Neuron (in vitro differentiated cells): ENCODE measurements at regions not wholly inside any gene's neighbourhood (a gene's known extent, or its start where the extent isn't known, plus 50 kb on each side); places are given as distances from the start of the nearest gene placed in this dataset.

ENCODE experiments used
- H2AFZ ChIP-seq: one replicate; pipeline ENCODE4 v1.6.1; 2013; ENCODE audit warnings: low read depth, mild to moderate bottlenecking, inconsistent platforms, low read length, moderate library complexity
- H3K27me3 ChIP-seq: one replicate; pipeline ENCODE4 v1.6.1; 2013; ENCODE audit warnings: low read length; ENCODE audit not compliant: insufficient read depth
- H3K36me3 ChIP-seq: one replicate; pipeline ENCODE4 v1.6.1; 2013; ENCODE audit warnings: low read length; ENCODE audit not compliant: insufficient read depth
- H3K4me1 ChIP-seq: one replicate; pipeline ENCODE4 v1.6.1; 2013; ENCODE audit warnings: low read length; ENCODE audit not compliant: insufficient read depth
- H3K4me3 ChIP-seq: 2 replicates; pipeline ENCODE4 v1.5.1; 2013; ENCODE audit warnings: mild to moderate bottlenecking, low read length, moderate library complexity
- H3K9me3 ChIP-seq: one replicate; pipeline ENCODE4 v1.6.1; 2013; ENCODE audit warnings: low read length

GRCh38 chr16:64784635-64785034 is 337.2 kb downstream of the CDH11 start:
- Histone ChIP-seq H3K36me3 (no peaks in the 10 kb centered on the region), H3K4me1 (no peaks in the 10 kb centered on the region), H3K9me3 (no peaks in the 10 kb centered on the region), H2AFZ (no peak overlapping the region), H3K4me3 (no peak overlapping the region), H3K27me3 (no peaks in the 10 kb centered on the region)

- Histone ChIP-seq H2AFZ (no peak overlapping the region), H3K4me3 (no peak overlapping the region), H3K9me3 (no peaks in the 10 kb centered on the region), H3K27me3 (no peaks in the 10 kb centered on the region), H3K4me1 (no peaks in the 10 kb centered on the region), H3K36me3 (no peaks in the 10 kb centered on the region)
These were observed 339.4 kb downstream of the CDH11 start for GRCh38 chr16:64782484-64782883.

- no peak overlapping the region for H3K4me3 ChIP-seq
- no peaks in the 10 kb centered on the region for H3K4me1 ChIP-seq
- H3K9me3 ChIP-seq: no peaks in the 10 kb centered on the region
- H3K36me3 ChIP-seq: no peaks in the 10 kb centered on the region
- no peaks in the 10 kb centered on the region for H3K27me3 ChIP-seq
- no peak overlapping the region for H2AFZ ChIP-seq
These were observed 341.4 kb downstream of the CDH11 start for GRCh38 chr16:64780445-64780844.

GRCh38 chr16:64778777-64779176 is 343.1 kb downstream of the CDH11 start:
- Histone ChIP-seq H3K36me3 (no peaks in the 10 kb centered on the region), H2AFZ (no peak overlapping the region), H3K4me1 (no peaks in the 10 kb centered on the region), H3K4me3 (no peak overlapping the region), H3K27me3 (no peaks in the 10 kb centered on the region), H3K9me3 (no peaks in the 10 kb centered on the region)

- no peaks in the 10 kb centered on the region for H3K27me3 ChIP-seq
- H3K9me3 ChIP-seq: no peaks in the 10 kb centered on the region
- no peaks in the 10 kb centered on the region for H3K36me3 ChIP-seq
- no peak overlapping the region for H3K4me3 ChIP-seq
- H3K4me1 ChIP-seq: no peaks in the 10 kb centered on the region
- no peak overlapping the region for H2AFZ ChIP-seq
These were observed 348.2 kb downstream of the CDH11 start for GRCh38 chr16:64773638-64774037.

GRCh38 chr16:64773184-64773583 is 348.7 kb downstream of the CDH11 start:
- Histone ChIP-seq H3K4me1 (no peaks in the 10 kb centered on the region), H3K36me3 (no peaks in the 10 kb centered on the region), H2AFZ (no peak overlapping the region), H3K9me3 (no peaks in the 10 kb centered on the region), H3K27me3 (no peaks in the 10 kb centered on the region), H3K4me3 (no peak overlapping the region)

GRCh38 chr16:64771273-64771672 is 350.6 kb downstream of the CDH11 start:
- no peak overlapping the region for H2AFZ ChIP-seq
- no peaks in the 10 kb centered on the region for H3K36me3 ChIP-seq
- H3K4me1 ChIP-seq: no peaks in the 10 kb centered on the region
- no peaks in the 10 kb centered on the region for H3K27me3 ChIP-seq
- no peak overlapping the region for H3K4me3 ChIP-seq
- no peaks in the 10 kb centered on the region for H3K9me3 ChIP-seq

GRCh38 chr16:64762211-64762610 is 359.7 kb downstream of the CDH11 start:
- Histone ChIP-seq H3K36me3 (no peaks in the 10 kb centered on the region), H3K4me3 (no peak overlapping the region), H3K27me3 (no peaks in the 10 kb centered on the region), H2AFZ (no peak overlapping the region), H3K9me3 (no peaks in the 10 kb centered on the region), H3K4me1 (peaks cover 4% of the 10 kb centered on the region)

GRCh38 chr16:64754279-64754678 is 367.6 kb downstream of the CDH11 start:
- H2AFZ ChIP-seq: no peak overlapping the region
- peaks cover 3% of the 10 kb centered on the region for H3K4me1 ChIP-seq
- H3K27me3 ChIP-seq: no peaks in the 10 kb centered on the region
- H3K4me3 ChIP-seq: no peak overlapping the region
- H3K36me3 ChIP-seq: no peaks in the 10 kb centered on the region
- no peaks in the 10 kb centered on the region for H3K9me3 ChIP-seq

GRCh38 chr16:64751906-64752305 is 370.0 kb downstream of the CDH11 start:
- H3K27me3 ChIP-seq: no peaks in the 10 kb centered on the region
- no peaks in the 10 kb centered on the region for H3K36me3 ChIP-seq
- no peak overlapping the region for H3K4me3 ChIP-seq
- no peaks in the 10 kb centered on the region for H3K9me3 ChIP-seq
- peaks cover 13% of the 10 kb centered on the region for H3K4me1 ChIP-seq
- no peak overlapping the region for H2AFZ ChIP-seq

GRCh38 chr16:64749346-64749745 is 372.5 kb downstream of the CDH11 start:
- no peaks in the 10 kb centered on the region for H3K36me3 ChIP-seq
- no peaks in the 10 kb centered on the region for H3K9me3 ChIP-seq
- no peak overlapping the region for H2AFZ ChIP-seq
- peaks cover 18% of the 10 kb centered on the region for H3K4me1 ChIP-seq
- H3K27me3 ChIP-seq: no peaks in the 10 kb centered on the region
- H3K4me3 ChIP-seq: no peak overlapping the region

- peaks cover 14% of the 10 kb centered on the region for H3K4me1 ChIP-seq
- no peaks in the 10 kb centered on the region for H3K36me3 ChIP-seq
- H3K27me3 ChIP-seq: no peaks in the 10 kb centered on the region
- no peaks in the 10 kb centered on the region for H3K9me3 ChIP-seq
- no peak overlapping the region for H3K4me3 ChIP-seq
- H2AFZ ChIP-seq: no peak overlapping the region
These were observed 376.5 kb downstream of the CDH11 start for GRCh38 chr16:64745258-64745930.

- H3K4me3 ChIP-seq: no peak overlapping the region
These were observed 379.2 kb downstream of the CDH11 start for GRCh38 chr16:64742455-64743223.

More at GRCh38 chr16:64742455-64743223, 379.2 kb downstream of the CDH11 start:
- no peaks in the 10 kb centered on the region for H3K9me3 ChIP-seq
- H2AFZ ChIP-seq: no peak overlapping the region
- peaks cover 11% of the 10 kb centered on the region for H3K4me1 ChIP-seq
- no peaks in the 10 kb centered on the region for H3K36me3 ChIP-seq
- H3K27me3 ChIP-seq: no peaks in the 10 kb centered on the region
